NCI-H1417 treated with DMSO at 0.1 percent for 48 hours (cell line): ENCODE measurements at regions not wholly inside any gene's neighbourhood (a gene's known extent, or its start where the extent isn't known, plus 50 kb on each side); places are given as distances from the start of the nearest gene placed in this dataset.
"Not testable (repeated sequence)": the region's sequence is repeated elsewhere in the genome, so short reads cannot be mapped to it uniquely, and the experiment has no call there.

Experiments used
- DNase-seq: peaks from one replicate; lab custom pipeline; 2025; lab: John Stamatoyannopoulos, UW

DNA sequence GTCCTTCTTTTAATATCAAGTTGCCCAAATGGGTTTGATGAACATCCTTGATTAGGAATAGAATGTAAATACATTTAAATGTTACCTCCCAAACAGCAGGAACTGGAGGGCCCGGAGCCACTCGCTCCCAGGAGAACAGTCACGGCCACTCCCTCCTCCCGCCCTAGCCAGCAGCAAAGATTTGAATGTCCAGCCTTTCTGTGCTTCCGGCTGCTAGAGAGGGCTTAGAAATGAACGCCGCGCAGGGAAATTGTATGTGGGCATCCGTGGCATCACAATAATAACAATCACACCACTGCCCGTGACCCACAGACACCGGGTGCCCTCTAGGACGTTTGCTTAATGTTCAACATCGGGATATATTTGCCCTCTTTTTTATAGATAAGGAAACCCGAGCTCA is 164.9 kb upstream of the SALL3 start:
- no peak for DNase-seq

- DNase-seq = no peak
These were observed 163.5 kb upstream of the SALL3 start for GRCh38 chr18:78816114-78816513.

DNA sequence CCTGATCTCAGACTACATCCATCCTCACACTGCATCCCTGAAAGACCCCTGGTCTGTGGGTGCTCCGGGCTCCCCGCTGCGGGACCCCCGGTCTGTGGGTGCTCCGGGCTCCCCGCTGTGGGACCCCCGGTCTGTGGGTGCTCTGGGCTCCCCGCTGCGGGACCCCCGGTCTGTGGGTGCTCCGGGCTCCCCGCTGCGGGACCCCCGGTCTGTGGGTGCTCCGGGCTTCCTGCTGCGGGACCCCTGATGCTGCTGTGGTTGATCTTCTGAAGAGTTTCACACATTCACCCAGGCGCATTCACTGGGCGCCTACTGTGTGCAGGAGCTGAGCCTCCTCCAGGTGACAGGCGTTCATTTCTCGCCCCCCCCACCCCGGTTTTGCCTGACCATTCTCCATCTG is 162.7 kb upstream of the SALL3 start:
- no peak for DNase-seq

DNA sequence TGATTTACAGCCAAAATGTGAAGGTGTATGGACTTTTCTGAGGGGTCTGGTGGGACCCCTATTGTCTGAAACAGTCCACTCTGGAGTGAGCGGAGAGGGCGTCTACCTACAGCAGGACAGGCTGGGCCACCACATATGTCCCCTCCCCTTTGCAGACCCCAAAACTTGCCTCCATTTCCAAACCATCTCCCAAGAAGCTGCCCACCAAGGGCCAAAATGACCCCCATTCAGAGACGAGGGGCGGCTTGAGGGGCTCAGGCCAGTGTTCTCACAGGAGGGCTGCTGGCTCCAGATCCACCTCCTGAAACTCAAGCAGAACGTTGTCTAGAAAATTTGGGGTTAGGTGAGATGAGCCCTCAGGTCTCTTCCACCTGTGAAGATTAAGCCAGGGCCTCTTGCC is 161.1 kb upstream of the SALL3 start:
- no peak for DNase-seq

DNA sequence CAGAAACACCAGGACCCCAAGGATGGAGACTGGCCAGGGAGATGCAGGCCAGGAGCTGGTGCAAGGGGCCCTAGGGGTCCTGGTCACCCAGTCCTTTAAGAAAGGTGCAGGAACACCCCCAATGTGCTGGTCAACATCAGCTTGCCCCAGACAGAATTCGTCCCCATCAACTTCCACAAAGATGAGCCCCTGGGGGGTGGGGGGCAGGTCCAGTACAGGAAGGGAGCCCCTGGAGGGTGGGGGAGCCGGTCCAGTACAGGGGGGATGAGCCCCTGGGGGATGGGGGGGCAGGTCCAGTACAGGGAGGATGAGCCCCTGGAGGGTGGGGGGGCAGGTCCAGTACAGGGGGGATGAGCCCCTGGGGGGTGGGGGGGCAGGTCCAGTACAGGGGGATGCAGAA is 160.7 kb upstream of the SALL3 start:
- no peak for DNase-seq

DNA sequence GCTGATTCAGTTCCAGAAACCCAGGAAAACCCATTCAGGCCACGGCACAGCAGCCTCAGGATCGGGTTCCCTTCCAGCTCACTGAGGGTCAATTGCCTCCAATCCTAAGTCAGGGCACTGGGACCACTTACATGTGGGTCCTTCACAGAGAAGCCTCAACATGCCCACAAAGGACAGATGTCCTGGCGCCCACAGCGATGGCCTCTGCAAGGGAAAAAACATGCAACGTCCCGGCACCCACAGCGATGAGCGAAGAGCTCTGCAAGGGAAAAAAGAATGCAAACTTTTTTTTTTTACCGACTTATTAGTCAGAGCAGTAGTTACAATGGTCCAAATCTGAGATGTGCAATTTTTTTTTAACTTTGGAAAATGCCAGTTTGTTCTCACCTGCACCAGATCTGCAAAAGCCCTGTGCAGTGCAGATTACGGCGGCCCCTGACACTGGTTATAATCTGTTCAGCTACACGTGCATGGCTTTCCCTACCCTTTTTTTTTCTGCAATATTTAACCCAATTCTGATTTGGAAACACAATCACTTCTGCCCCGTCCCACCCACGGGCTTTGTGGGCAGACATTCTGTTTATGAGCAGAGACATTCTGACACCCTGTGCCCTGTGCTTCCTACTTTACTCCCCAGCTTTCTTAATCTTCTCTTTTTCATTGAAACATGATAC is 159.3 kb upstream of the SALL3 start:
- no peak for DNase-seq

DNA sequence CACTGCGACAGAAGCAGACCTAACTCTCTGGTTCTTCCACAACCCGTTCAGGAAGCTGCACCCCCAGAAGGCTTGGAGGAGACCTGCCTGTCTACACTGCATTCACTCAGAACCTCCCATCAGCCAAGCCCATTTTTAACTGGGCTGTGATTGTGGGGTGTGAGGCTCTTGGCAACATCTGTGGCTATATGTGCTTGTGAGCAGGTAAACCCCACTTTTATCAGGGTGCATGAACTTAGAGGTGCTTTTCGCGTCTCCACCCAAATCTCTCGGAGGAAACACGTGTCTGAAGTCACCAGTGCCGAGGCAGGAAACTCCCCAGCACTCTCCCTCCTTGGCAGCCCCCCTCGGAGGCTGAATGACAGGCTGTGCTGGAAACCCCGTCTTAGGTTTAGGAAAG is 158.2 kb upstream of the SALL3 start:
- no peak for DNase-seq

- DNase-seq = no peak
These were observed 157.3 kb upstream of the SALL3 start for GRCh38 chr18:78822171-78822948.

- DNase-seq = no peak
These were observed 156.7 kb upstream of the SALL3 start for GRCh38 chr18:78822949-78823285.

DNA sequence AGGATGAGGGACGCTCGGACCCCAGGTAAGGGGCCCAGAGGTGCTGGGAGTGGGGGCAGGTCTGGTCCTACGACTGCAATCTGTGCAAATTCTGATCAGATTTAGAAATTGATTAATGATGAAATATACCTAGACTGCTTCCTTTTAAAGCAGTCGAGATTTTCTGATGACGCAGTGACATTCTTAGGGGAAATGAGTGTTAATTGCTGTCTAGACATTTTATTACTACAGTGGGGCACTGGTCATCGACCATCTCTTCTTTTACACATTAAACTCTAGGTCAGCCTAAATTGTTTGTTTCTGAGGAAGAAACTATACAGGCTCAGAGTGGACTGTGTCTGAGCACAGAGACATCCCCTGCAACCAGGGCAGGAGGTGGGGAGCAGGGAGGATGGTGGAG is 154.4 kb upstream of the SALL3 start:
- DNase-seq = no peak

- no peak for DNase-seq
These were observed 153.0 kb upstream of the SALL3 start for GRCh38 chr18:78826631-78827030.

GRCh38 chr18:78827141-78827540 is 152.5 kb upstream of the SALL3 start:
- DNase-seq = no peak

DNA sequence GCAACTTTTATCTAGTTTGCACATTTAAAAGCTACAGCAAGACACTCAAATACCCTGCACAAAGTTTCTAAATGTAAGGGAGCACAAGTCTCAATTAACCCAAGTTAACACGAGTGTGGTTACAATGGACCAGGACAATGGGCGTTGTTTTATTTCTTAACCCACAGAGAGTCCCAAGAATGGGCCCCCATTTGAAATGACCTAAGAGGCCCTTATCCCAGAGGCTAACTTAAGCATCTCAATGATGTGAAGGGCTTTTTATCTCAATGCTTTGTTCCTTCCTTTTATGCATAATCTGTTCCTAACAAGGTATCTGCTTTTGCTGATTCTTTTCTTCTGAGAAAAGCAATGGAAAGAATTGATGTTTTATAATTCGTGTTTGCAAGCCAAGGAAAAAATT is 151.5 kb upstream of the SALL3 start:
- no peak for DNase-seq

DNA sequence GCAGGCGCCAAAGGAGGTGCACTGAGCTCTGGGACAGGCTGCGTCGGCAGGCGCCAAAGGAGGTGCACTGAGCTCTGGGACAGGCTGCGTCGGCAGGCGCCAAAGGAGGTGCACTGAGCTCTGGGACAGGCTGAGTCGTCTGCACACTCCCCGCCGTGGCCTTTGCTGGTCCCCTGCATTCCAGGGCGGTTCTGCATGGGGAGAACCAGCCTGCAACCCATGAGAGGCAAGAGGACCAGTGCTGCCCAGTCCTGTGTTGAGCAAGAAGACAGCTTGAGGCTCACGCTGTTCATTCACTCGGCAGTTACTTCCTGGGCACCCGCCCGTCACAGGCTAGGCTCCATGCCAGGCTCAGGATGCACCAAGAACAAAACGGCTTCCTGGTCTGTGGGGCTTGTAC is 150.6 kb upstream of the SALL3 start:
- not testable (repeated sequence) for DNase-seq

DNA sequence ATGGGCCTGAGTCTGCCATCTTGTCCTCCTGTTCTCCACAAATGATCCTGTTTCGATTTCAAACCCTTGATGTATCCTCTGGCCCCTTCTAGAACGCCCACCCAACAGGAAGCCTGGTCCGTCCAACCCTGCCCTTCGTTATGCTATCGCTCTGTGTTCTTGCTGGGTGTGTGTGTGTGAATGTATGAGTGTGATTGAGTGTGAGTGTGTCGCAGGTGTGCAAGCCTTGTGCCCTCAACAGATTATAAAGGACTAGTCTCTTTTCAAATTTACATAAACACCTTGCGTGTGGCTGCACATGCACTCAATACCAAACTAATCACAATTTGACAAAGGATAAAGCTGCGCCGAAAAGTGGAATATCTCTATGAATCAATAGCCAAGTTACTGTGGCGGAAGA is 149.5 kb upstream of the SALL3 start:
- DNase-seq = no peak

GRCh38 chr18:78830826-78831225 is 148.8 kb upstream of the SALL3 start:
- DNase-seq = no peak

GRCh38 chr18:78831603-78832002 is 148.0 kb upstream of the SALL3 start:
- no peak for DNase-seq

DNA sequence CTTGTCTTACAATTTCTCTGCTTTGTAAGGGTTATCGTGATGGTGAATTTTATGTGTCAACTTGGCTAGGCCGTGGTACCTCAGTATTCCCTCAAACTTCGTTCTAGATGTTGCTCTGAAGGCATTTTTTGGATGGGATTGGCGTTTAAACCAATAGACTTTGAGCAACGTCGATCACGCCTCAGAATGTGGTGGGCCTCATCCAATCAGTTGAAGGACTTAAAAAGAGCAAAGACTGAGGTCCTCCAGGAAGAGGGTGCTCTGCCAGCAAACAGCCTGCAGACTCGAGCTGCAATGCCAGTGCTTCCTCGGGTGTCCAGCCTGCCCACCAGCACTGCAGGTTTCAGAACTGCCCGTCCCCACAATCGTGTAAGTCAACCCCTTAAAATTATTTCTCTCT is 145.8 kb upstream of the SALL3 start:
- DNase-seq = no peak

GRCh38 chr18:78836838-78837237 is 142.8 kb upstream of the SALL3 start:
- DNase-seq = no peak

DNA sequence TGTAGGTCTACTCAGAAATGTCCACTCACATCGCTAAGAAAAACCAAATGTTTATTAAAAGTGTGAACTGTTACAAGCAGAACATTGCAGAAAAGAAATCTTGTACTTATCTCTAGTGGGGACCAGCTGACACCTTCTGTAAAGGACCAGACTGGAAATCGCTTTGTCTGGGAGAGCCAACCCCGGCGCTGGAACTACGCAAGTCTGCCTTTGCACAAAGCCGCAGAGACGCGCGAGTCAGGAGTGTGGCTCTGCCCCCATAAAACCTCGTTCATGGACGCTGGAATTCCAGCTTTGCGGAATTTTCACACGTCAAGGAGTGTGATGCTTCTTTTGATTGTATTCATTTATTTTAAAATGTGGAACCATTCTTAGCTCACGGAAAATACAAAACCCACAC is 141.9 kb upstream of the SALL3 start:
- DNase-seq = no peak

- no peak for DNase-seq
These were observed 141.4 kb upstream of the SALL3 start for GRCh38 chr18:78838183-78838582.

GRCh38 chr18:78849046-78849445 is 130.6 kb upstream of the SALL3 start:
- DNase-seq = no peak

DNA sequence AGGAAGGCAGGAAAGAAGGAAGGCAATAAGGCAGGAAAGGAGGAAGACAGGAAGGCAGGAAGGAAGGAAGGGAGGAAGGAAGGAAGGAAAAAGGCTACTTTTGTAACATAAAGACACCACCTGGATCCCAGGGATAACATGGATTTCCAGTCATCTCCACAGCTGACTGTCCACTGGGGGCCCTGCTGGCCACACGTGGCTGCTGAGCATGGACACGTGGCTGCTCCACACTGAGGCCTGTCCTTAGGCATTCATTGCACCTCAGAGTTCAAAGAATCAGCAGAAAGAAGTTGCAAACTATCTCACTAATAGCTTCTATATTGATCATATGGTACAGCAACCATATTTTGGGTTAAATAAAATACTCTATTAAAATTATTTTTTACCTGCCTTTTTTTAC is 130.2 kb upstream of the SALL3 start:
- DNase-seq = no peak

GRCh38 chr18:78853341-78853740 is 126.3 kb upstream of the SALL3 start:
- DNase-seq = no peak
